PC-9 (cell line): ENCODE measurements at regions not wholly inside any gene's neighbourhood (a gene's known extent, or its start where the extent isn't known, plus 50 kb on each side); places are given as distances from the start of the nearest gene placed in this dataset.

Experiments
- CTCF ChIP-seq: fragments of 200-600 bp; sonication (generic); conservative IDR thresholded peaks from 2 replicates; pipeline ENCODE4 v1.6.1; 2017; ENCODE audit warnings: mixed run types, antibody characterized with exemption, mild to moderate bottlenecking, moderate library complexity
- EZH2 ChIP-seq: fragments of 200-600 bp; sonication (generic); IDR thresholded peaks from 2 replicates; pipeline ENCODE4 v1.8.0; 2017; ENCODE audit warnings: antibody characterized with exemption, low read depth

- TF ChIP-seq CTCF (no peak), EZH2 (no peak)
These were observed 178.9 kb upstream of the IVNS1ABP start for GRCh38 chr1:185495898-185496297.
